ENCODE measurements at regions not wholly inside any gene's neighbourhood (a gene's known extent, or its start where the extent isn't known, plus 50 kb on each side); places are given as distances from the start of the nearest gene placed in this dataset.

GRCh38 chr13:33485247-33485646 is 199.7 kb upstream of the STARD13 start:
- no peaks in the 10 kb centered on the region for H3K36me3 ChIP-seq (ENCODE audit: insufficient read depth, low read length)
- no peaks in the 10 kb centered on the region for H4K20me1 ChIP-seq (ENCODE audit: insufficient read depth)
- H3K27me3 ChIP-seq (ENCODE audit: insufficient read depth, low read depth, low read length) = no peaks in the 10 kb centered on the region
- H3F3A ChIP-seq (ENCODE audit: insufficient read depth, low read length, poor library complexity, severe bottlenecking) = no peaks in the 10 kb centered on the region
- no peak overlapping the region for H3K4me2 ChIP-seq (ENCODE audit: low read length)
- no peak overlapping the region for H3K4me3 ChIP-seq (ENCODE audit: low read length)
- no peak overlapping the region for H2AFZ ChIP-seq (ENCODE audit: low read depth, low read length)
- no peaks in the 10 kb centered on the region for H3K79me2 ChIP-seq (replicated peaks; ENCODE audit: insufficient read depth, low read length)
- TF ChIP-seq TAF1 (IDR thresholded peaks at IDR 0.05; ENCODE audit: low read depth) (no peak), SMC3 (conservative IDR thresholded peaks at IDR 0.05; ENCODE audit: poor library complexity) (no peak), EZH2 (IDR thresholded peaks at IDR 0.05; ENCODE audit: borderline replicate concordance, insufficient read depth, low read length, poor library complexity, severe bottlenecking) (no peak), RAD21 (conservative IDR thresholded peaks at IDR 0.05) (no peak), EP300 (conservative IDR thresholded peaks at IDR 0.05; ENCODE audit: poor library complexity, severe bottlenecking) (no peak), MXI1 (conservative IDR thresholded peaks at IDR 0.05; ENCODE audit: poor library complexity, severe bottlenecking) (no peak), POLR2AphosphoS5 (IDR thresholded peaks at IDR 0.05) (no peak), REST (IDR thresholded peaks at IDR 0.05; ENCODE audit: borderline replicate concordance) (no peak)
- TF ChIP-seq, protein P1, sequence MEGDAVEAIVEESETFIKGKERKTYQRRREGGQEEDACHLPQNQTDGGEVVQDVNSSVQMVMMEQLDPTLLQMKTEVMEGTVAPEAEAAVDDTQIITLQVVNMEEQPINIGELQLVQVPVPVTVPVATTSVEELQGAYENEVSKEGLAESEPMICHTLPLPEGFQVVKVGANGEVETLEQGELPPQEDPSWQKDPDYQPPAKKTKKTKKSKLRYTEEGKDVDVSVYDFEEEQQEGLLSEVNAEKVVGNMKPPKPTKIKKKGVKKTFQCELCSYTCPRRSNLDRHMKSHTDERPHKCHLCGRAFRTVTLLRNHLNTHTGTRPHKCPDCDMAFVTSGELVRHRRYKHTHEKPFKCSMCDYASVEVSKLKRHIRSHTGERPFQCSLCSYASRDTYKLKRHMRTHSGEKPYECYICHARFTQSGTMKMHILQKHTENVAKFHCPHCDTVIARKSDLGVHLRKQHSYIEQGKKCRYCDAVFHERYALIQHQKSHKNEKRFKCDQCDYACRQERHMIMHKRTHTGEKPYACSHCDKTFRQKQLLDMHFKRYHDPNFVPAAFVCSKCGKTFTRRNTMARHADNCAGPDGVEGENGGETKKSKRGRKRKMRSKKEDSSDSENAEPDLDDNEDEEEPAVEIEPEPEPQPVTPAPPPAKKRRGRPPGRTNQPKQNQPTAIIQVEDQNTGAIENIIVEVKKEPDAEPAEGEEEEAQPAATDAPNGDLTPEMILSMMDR (IDR thresholded peaks at IDR 0.05; ENCODE audit: poor library complexity, severe bottlenecking) = no peak
- H3K9me2 ChIP-seq (ENCODE audit: insufficient read depth, low read length) = no peaks in the 10 kb centered on the region
- no peak overlapping the region for H3K9ac ChIP-seq (ENCODE audit: low read length)
- H3K9me3 ChIP-seq (ENCODE audit: low read length) = no peaks in the 10 kb centered on the region
- no peak overlapping the region for H3K27ac ChIP-seq (ENCODE audit: low read length)

- TF ChIP-seq RAD21 (conservative IDR thresholded peaks at IDR 0.05) = no peak
- TF ChIP-seq MXI1 (conservative IDR thresholded peaks at IDR 0.05; ENCODE audit: poor library complexity, severe bottlenecking) = no peak
- TF ChIP-seq REST (IDR thresholded peaks at IDR 0.05; ENCODE audit: borderline replicate concordance) = no peak
- TF ChIP-seq, protein P1 (IDR thresholded peaks at IDR 0.05; ENCODE audit: poor library complexity, severe bottlenecking) = no peak
- TF ChIP-seq EZH2 (IDR thresholded peaks at IDR 0.05; ENCODE audit: borderline replicate concordance, insufficient read depth, low read length, poor library complexity, severe bottlenecking) = no peak
- no peak for TF ChIP-seq TAF1 (IDR thresholded peaks at IDR 0.05; ENCODE audit: low read depth)
- TF ChIP-seq SMC3 (conservative IDR thresholded peaks at IDR 0.05; ENCODE audit: poor library complexity) = no peak
- TF ChIP-seq EP300 (conservative IDR thresholded peaks at IDR 0.05; ENCODE audit: poor library complexity, severe bottlenecking) = no peak
- TF ChIP-seq POLR2AphosphoS5 (IDR thresholded peaks at IDR 0.05) = no peak
- no peaks in the 10 kb centered on the region for H3K27me3 ChIP-seq (ENCODE audit: insufficient read depth, low read depth, low read length)
- H3K79me2 ChIP-seq (replicated peaks; ENCODE audit: insufficient read depth, low read length) = no peaks in the 10 kb centered on the region
- H3K4me2 ChIP-seq (ENCODE audit: low read length) = no peak overlapping the region
- no peaks in the 10 kb centered on the region for H3K9me3 ChIP-seq (ENCODE audit: low read length)
- H4K20me1 ChIP-seq (ENCODE audit: insufficient read depth) = no peaks in the 10 kb centered on the region
- no peak overlapping the region for H3K27ac ChIP-seq (ENCODE audit: low read length)
- no peaks in the 10 kb centered on the region for H3K36me3 ChIP-seq (ENCODE audit: insufficient read depth, low read length)
- no peaks in the 10 kb centered on the region for H3K9me2 ChIP-seq (ENCODE audit: insufficient read depth, low read length)
- no peaks in the 10 kb centered on the region for H3F3A ChIP-seq (ENCODE audit: insufficient read depth, low read length, poor library complexity, severe bottlenecking)
- H3K9ac ChIP-seq (ENCODE audit: low read length) = no peak overlapping the region
- no peak overlapping the region for H3K4me3 ChIP-seq (ENCODE audit: low read length)
- H2AFZ ChIP-seq (ENCODE audit: low read depth, low read length) = no peak overlapping the region
Measured at GRCh38 chr13:33487575-33488243, 202.2 kb upstream of the STARD13 start.
